Thyroid gland (tissue), 4 donors: ENCODE measurements at regions not wholly inside any gene's neighbourhood (a gene's known extent, or its start where the extent isn't known, plus 50 kb on each side); places are given as distances from the start of the nearest gene placed in this dataset.

ENCODE experiments used
- POLR2A ChIP-seq, 2 donors: fragments of 450-650 bp; IDR thresholded peaks; one replicate each; pipeline ENCODE4 v1.6.1; 2017; ENCODE audit warnings: antibody characterized with exemption in 2 of 2, mild to moderate bottlenecking in 2 of 2, moderate library complexity in 1 of 2
- TF ChIP-seq, protein P1 (sequence below), 6 experiments: fragments of 200-600 bp in 3 of 6; fragments of 450-650 bp in 3 of 6; sonication (generic) in 3 of 6; IDR thresholded peaks; one replicate each; pipeline ENCODE4 v1.5.1; 2016 to 2019; ENCODE audit warnings: antibody characterized with exemption in 6 of 6, mild to moderate bottlenecking in 2 of 6, inconsistent platforms in 1 of 6, moderate library complexity in 1 of 6

DNA sequence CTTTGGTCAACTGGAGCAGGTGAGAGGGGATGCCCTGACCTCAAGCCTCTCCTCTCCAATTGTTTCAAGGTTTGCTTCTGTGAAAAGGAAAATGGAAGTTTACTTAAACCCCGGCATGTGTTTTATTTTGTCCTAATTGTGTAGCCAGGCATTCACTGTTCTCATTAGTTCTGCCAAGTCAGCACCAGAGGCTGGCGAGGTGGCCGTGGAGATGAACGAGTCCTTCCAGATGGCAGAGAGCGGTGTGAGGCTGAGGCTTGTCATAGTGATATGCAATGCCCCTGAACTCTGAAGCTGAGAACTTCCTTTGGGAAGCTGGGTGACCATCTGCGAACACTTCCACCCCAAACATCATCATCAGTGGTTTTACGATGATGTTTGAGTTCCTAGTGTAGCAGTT is 199.6 kb downstream of the TJP1 start:
- TF ChIP-seq, protein P1, sequence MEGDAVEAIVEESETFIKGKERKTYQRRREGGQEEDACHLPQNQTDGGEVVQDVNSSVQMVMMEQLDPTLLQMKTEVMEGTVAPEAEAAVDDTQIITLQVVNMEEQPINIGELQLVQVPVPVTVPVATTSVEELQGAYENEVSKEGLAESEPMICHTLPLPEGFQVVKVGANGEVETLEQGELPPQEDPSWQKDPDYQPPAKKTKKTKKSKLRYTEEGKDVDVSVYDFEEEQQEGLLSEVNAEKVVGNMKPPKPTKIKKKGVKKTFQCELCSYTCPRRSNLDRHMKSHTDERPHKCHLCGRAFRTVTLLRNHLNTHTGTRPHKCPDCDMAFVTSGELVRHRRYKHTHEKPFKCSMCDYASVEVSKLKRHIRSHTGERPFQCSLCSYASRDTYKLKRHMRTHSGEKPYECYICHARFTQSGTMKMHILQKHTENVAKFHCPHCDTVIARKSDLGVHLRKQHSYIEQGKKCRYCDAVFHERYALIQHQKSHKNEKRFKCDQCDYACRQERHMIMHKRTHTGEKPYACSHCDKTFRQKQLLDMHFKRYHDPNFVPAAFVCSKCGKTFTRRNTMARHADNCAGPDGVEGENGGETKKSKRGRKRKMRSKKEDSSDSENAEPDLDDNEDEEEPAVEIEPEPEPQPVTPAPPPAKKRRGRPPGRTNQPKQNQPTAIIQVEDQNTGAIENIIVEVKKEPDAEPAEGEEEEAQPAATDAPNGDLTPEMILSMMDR (IDR thresholded peaks at IDR 0.05), result no peak
- no peak for TF ChIP-seq POLR2A (IDR thresholded peaks at IDR 0.05)
